ENCODE measurements at regions not wholly inside any gene's neighbourhood (a gene's known extent, or its start where the extent isn't known, plus 50 kb on each side); places are given as distances from the start of the nearest gene placed in this dataset.
A peak's percentile ranks its signal among the peaks of the same experiment; 100 is the strongest.
"Not testable (repeated sequence)": the region's sequence is repeated elsewhere in the genome, so short reads cannot be mapped to it uniquely, and the experiment has no call there.

- DNase-seq (ENCODE audit: low read depth in 2 of 2) = peak; percentile 73 to 87
- peak overlapping the region; percentile 32 to 36 for H3K4me3 ChIP-seq (replicated peaks in 1 of 2; ENCODE audit: low read depth in 2 of 2, low read length in 2 of 2)
- TF ChIP-seq CTCF (IDR thresholded peaks at IDR 0.05; ENCODE audit: low read depth, low read length) = no peak
These were observed 133.3 kb downstream of the TBC1D2B start for GRCh38 chr15:77944002-77944867.

- H3K4me3 ChIP-seq (replicated peaks in 1 of 2; ENCODE audit: low read depth in 2 of 2, low read length in 2 of 2) = no peak overlapping the region
- DNase-seq (ENCODE audit: low read depth in 2 of 2) = no peak
- TF ChIP-seq CTCF (IDR thresholded peaks at IDR 0.05; ENCODE audit: low read depth, low read length) = no peak
These were observed 134.8 kb downstream of the TBC1D2B start for GRCh38 chr15:77942611-77943211.

GRCh38 chr15:77941090-77941827 lies 136.3 kb downstream of the TBC1D2B start:
- DNase-seq (ENCODE audit: low read depth in 2 of 2); H3K4me3 ChIP-seq (replicated peaks in 1 of 2; ENCODE audit: low read depth in 2 of 2, low read length in 2 of 2): not testable (repeated sequence)

- no peak overlapping the region for H3K4me3 ChIP-seq (replicated peaks in 1 of 2; ENCODE audit: low read depth in 2 of 2, low read length in 2 of 2)
- no peak for TF ChIP-seq CTCF (IDR thresholded peaks at IDR 0.05; ENCODE audit: low read depth, low read length)
- no peak for DNase-seq (ENCODE audit: low read depth in 2 of 2)
These were observed 137.0 kb downstream of the TBC1D2B start for GRCh38 chr15:77940381-77940947.

GRCh38 chr15:77939851-77940250 lies 137.7 kb downstream of the TBC1D2B start:
- H3K4me3 ChIP-seq (replicated peaks in 1 of 2; ENCODE audit: low read depth in 2 of 2, low read length in 2 of 2) = no peak overlapping the region
- no peak for TF ChIP-seq CTCF (IDR thresholded peaks at IDR 0.05; ENCODE audit: low read depth, low read length)
- no peak for DNase-seq (ENCODE audit: low read depth in 2 of 2)

- not testable (repeated sequence) for H3K4me3 ChIP-seq (replicated peaks in 1 of 2; ENCODE audit: low read depth in 2 of 2, low read length in 2 of 2)
- DNase-seq (ENCODE audit: low read depth in 2 of 2) = peak in 1 of 2 donors; percentile 27
These were observed 138.5 kb downstream of the TBC1D2B start for GRCh38 chr15:77939026-77939425.

- not testable (repeated sequence) for H3K4me3 ChIP-seq (replicated peaks in 1 of 2; ENCODE audit: low read depth in 2 of 2, low read length in 2 of 2); DNase-seq (ENCODE audit: low read depth in 2 of 2)
These were observed 139.0 kb downstream of the TBC1D2B start for GRCh38 chr15:77938546-77938945.

- DNase-seq (ENCODE audit: low read depth in 2 of 2) = not testable (repeated sequence)
These were observed 140.9 kb downstream of the TBC1D2B start for GRCh38 chr15:77936567-77936966.

GRCh38 chr15:77934516-77934915 lies 143.0 kb downstream of the TBC1D2B start:
- DNase-seq (ENCODE audit: low read depth in 2 of 2); H3K4me3 ChIP-seq (replicated peaks in 1 of 2; ENCODE audit: low read depth in 2 of 2, low read length in 2 of 2): not testable (repeated sequence)

More at GRCh38 chr15:77936567-77936966, 140.9 kb downstream of the TBC1D2B start:
- H3K4me3 ChIP-seq (replicated peaks in 1 of 2; ENCODE audit: low read depth in 2 of 2, low read length in 2 of 2) = not testable (repeated sequence)

GRCh38 chr15:77930907-77931306 lies 146.6 kb downstream of the TBC1D2B start:
- not testable (repeated sequence) for H3K4me3 ChIP-seq (replicated peaks in 1 of 2; ENCODE audit: low read depth in 2 of 2, low read length in 2 of 2); DNase-seq (ENCODE audit: low read depth in 2 of 2)

GRCh38 chr15:77930490-77930889 lies 147.0 kb downstream of the TBC1D2B start:
- DNase-seq (ENCODE audit: low read depth in 2 of 2) = peak in 1 of 2 donors; percentile 24
- H3K4me3 ChIP-seq (replicated peaks in 1 of 2; ENCODE audit: low read depth in 2 of 2, low read length in 2 of 2) = not testable (repeated sequence)

- DNase-seq (ENCODE audit: low read depth in 2 of 2) = peak in 1 of 2 donors; percentile 26
These were observed 150.7 kb downstream of the TBC1D2B start for GRCh38 chr15:77926789-77927188.

GRCh38 chr15:77926296-77926695 lies 151.2 kb downstream of the TBC1D2B start:
- not testable (repeated sequence) for H3K4me3 ChIP-seq (replicated peaks in 1 of 2; ENCODE audit: low read depth in 2 of 2, low read length in 2 of 2); DNase-seq (ENCODE audit: low read depth in 2 of 2)

More at GRCh38 chr15:77926789-77927188, 150.7 kb downstream of the TBC1D2B start:
- not testable (repeated sequence) for H3K4me3 ChIP-seq (replicated peaks in 1 of 2; ENCODE audit: low read depth in 2 of 2, low read length in 2 of 2)

All from cardiac fibroblast (primary cell).